ENCODE measurements at regions not wholly inside any gene's neighbourhood (a gene's known extent, or its start where the extent isn't known, plus 50 kb on each side); places are given as distances from the start of the nearest gene placed in this dataset.

DNA sequence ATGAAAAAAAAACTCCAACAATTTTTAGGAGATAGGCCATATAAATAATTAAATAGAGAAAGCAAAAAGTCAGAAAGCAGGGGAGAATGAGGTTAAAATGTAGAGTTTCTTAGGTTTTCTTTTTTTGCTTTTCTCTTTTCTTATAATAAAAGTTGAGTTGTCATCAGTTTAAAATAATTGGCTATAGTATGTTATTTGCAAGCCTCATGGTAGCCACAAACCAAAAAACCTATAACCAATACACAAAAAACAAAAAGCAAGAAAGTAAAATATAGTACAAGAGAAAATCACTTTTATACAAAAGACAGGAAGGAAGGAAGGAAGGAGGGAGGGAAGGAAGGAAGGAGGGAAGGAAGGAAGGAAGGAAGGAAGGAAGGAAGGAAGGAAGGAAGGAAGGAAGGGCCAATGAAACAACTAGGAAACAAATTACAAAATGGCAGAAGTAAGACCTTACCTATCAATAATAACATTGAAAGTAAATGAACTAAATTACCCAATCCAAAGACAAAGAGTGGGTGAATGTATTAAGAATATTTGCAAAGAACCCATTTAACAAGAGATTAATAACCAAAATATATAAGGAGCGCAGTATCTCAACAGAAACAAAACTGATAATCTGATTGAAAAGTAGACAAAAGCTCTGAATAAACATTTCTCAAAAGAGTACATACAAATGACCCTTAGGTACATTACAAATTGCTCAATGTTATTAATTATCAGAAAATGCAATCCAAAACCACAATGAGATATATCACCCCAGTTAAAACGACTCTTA is 541.3 kb upstream of the LRRTM4 start:
- Histone ChIP-seq H3K4me3 (ENCODE audit: low read length) (no peak overlapping the region), H2BK120ac (ENCODE audit: low read depth, low read length) (no peak overlapping the region), H3K4me2 (ENCODE audit: low read length) (no peak overlapping the region), H3K18ac (ENCODE audit: low read length) (no peak overlapping the region), H3K4ac (ENCODE audit: low read depth, low read length) (no peak overlapping the region), H2AK5ac (ENCODE audit: low read length) (no peak overlapping the region), H3K27me3 (ENCODE audit: insufficient read depth, low read length, poor library complexity) (no peaks in the 10 kb centered on the region), H3K79me2 (ENCODE audit: control insufficient read depth, insufficient read depth, low read length) (no peaks in the 10 kb centered on the region), H3K79me1 (ENCODE audit: low read length) (no peaks in the 10 kb centered on the region), H2BK5ac (ENCODE audit: low read length) (no peak overlapping the region), H3K56ac (ENCODE audit: low read length) (no peak overlapping the region), H3K27ac (ENCODE audit: low read depth, low read length) (no peak overlapping the region), H3K9ac (ENCODE audit: low read length) (no peak overlapping the region), H4K8ac (ENCODE audit: low read depth, low read length) (no peak overlapping the region), H4K5ac (ENCODE audit: low read length) (no peak overlapping the region), H3K36me3 (ENCODE audit: control insufficient read depth, insufficient read depth, low read length) (no peaks in the 10 kb centered on the region), H2BK15ac (replicated peaks; ENCODE audit: low read depth) (no peak overlapping the region), H3K4me1 (ENCODE audit: control insufficient read depth, low read depth, low read length) (peaks cover 2% of the 10 kb centered on the region), H3K23ac (ENCODE audit: low read length) (no peak overlapping the region)
- no peak for DNase-seq
- no CpG with 5 or more reads among the region's 2 CpGs for WGBS (ENCODE audit: extremely low coverage, insufficient coverage, low lambda C conversion rate)

DNA sequence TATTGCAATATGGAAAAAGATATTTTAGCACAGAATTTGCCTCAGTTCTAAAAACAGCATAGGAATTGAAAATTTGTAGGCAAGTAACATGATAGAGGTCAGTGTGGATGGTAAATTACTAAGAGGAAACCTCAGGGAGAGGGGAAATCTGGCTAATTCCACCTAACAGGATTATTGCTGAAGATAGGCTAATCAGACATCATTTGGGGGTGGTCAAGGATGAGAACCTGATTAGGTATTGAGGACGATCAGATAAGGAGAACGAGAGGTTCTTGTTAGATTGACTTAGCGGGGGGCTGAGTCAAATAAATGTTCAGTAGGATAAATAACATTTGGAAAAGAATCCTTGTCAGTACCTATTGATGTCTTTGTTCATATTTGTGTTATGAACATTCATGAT is 543.2 kb upstream of the LRRTM4 start:
- H3K4ac ChIP-seq (ENCODE audit: low read depth, low read length): no peak overlapping the region
- peak; percentile 81 for DNase-seq
- no peak overlapping the region for H3K4me3 ChIP-seq (ENCODE audit: low read length)
- H3K79me1 ChIP-seq (ENCODE audit: low read length): no peaks in the 10 kb centered on the region
- H4K5ac ChIP-seq (ENCODE audit: low read length): no peak overlapping the region
- no CpG with 5 or more reads among the region's 3 CpGs for WGBS (ENCODE audit: extremely low coverage, insufficient coverage, low lambda C conversion rate)
- H2BK5ac ChIP-seq (ENCODE audit: low read length): no peak overlapping the region
- no peaks in the 10 kb centered on the region for H3K27me3 ChIP-seq (ENCODE audit: insufficient read depth, low read length, poor library complexity)
- no peak overlapping the region for H3K27ac ChIP-seq (ENCODE audit: low read depth, low read length)
- no peak overlapping the region for H2AK5ac ChIP-seq (ENCODE audit: low read length)
- no peak overlapping the region for H4K8ac ChIP-seq (ENCODE audit: low read depth, low read length)
- H3K9ac ChIP-seq (ENCODE audit: low read length): no peak overlapping the region
- H2BK120ac ChIP-seq (ENCODE audit: low read depth, low read length): no peak overlapping the region
- no peak overlapping the region for H2BK15ac ChIP-seq (replicated peaks; ENCODE audit: low read depth)
- H3K18ac ChIP-seq (ENCODE audit: low read length): no peak overlapping the region
- no peak overlapping the region for H3K56ac ChIP-seq (ENCODE audit: low read length)
- peaks cover 2% of the 10 kb centered on the region for H3K4me1 ChIP-seq (ENCODE audit: control insufficient read depth, low read depth, low read length)
- H3K79me2 ChIP-seq (ENCODE audit: control insufficient read depth, insufficient read depth, low read length): no peaks in the 10 kb centered on the region
- H3K4me2 ChIP-seq (ENCODE audit: low read length): no peak overlapping the region
- H3K23ac ChIP-seq (ENCODE audit: low read length): no peak overlapping the region
- H3K36me3 ChIP-seq (ENCODE audit: control insufficient read depth, insufficient read depth, low read length): no peaks in the 10 kb centered on the region

DNA sequence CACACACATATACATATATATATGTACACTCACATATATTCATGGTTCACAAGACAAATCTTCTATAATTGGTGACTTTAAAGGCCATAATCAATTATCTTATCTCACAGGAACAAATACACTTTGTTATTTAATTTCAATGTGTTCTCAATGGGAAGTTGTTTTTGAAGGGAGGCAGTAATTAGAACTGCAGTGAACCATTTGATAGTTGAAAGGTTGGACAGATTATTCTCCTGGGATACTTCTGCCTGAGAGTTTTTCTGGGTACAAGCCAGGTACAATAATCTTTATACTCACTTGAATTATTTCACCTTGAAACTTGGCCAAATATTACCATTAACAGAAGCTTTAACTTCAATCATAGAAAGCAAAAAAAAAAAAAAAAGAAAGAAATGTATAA is 546.6 kb upstream of the LRRTM4 start:
- Histone ChIP-seq H3K4ac (ENCODE audit: low read depth, low read length) (no peak overlapping the region), H3K18ac (ENCODE audit: low read length) (no peak overlapping the region), H4K5ac (ENCODE audit: low read length) (no peak overlapping the region), H3K4me1 (ENCODE audit: control insufficient read depth, low read depth, low read length) (no peaks in the 10 kb centered on the region), H2BK15ac (replicated peaks; ENCODE audit: low read depth) (no peak overlapping the region), H3K27me3 (ENCODE audit: insufficient read depth, low read length, poor library complexity) (no peaks in the 10 kb centered on the region), H3K79me2 (ENCODE audit: control insufficient read depth, insufficient read depth, low read length) (no peaks in the 10 kb centered on the region), H3K9ac (ENCODE audit: low read length) (no peak overlapping the region), H3K4me2 (ENCODE audit: low read length) (no peak overlapping the region), H2AK5ac (ENCODE audit: low read length) (no peak overlapping the region), H3K23ac (ENCODE audit: low read length) (no peak overlapping the region), H3K79me1 (ENCODE audit: low read length) (no peaks in the 10 kb centered on the region), H3K4me3 (ENCODE audit: low read length) (no peak overlapping the region), H3K27ac (ENCODE audit: low read depth, low read length) (no peak overlapping the region), H2BK5ac (ENCODE audit: low read length) (no peak overlapping the region), H2BK120ac (ENCODE audit: low read depth, low read length) (no peak overlapping the region), H3K36me3 (ENCODE audit: control insufficient read depth, insufficient read depth, low read length) (no peaks in the 10 kb centered on the region), H4K8ac (ENCODE audit: low read depth, low read length) (no peak overlapping the region), H3K56ac (ENCODE audit: low read length) (no peak overlapping the region)
- DNase-seq: no peak

DNA sequence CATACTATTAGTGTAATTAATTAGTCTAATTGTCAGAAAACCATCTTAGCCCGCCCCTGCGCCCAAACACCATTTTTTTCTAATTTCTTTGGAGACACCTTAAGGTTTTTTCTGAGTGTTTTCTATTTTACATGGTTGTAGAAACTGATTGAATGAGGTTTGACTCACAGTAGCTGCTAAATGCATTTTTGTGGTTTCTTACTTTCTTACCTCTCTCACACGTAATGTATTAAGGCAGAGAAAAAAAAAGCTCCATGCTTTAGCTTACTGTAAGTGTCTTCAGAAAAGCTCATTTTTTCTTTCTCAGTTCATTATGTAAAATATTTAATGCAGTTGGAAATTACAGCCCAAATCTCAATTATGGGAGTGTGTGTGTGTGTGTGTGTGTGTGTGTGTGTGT is 548.5 kb upstream of the LRRTM4 start:
- no peak overlapping the region for H3K23ac ChIP-seq (ENCODE audit: low read length)
- no peaks in the 10 kb centered on the region for H3K4me1 ChIP-seq (ENCODE audit: control insufficient read depth, low read depth, low read length)
- H3K18ac ChIP-seq (ENCODE audit: low read length): no peak overlapping the region
- no peak overlapping the region for H3K4ac ChIP-seq (ENCODE audit: low read depth, low read length)
- no peak overlapping the region for H4K5ac ChIP-seq (ENCODE audit: low read length)
- H3K27me3 ChIP-seq (ENCODE audit: insufficient read depth, low read length, poor library complexity): no peaks in the 10 kb centered on the region
- no CpG with 5 or more reads among the region's 3 CpGs for whole genome bisulfite sequencing (ENCODE audit: extremely low coverage, insufficient coverage, low lambda C conversion rate)
- H3K79me1 ChIP-seq (ENCODE audit: low read length): no peaks in the 10 kb centered on the region
- no peak overlapping the region for H3K9ac ChIP-seq (ENCODE audit: low read length)
- no peak overlapping the region for H3K4me3 ChIP-seq (ENCODE audit: low read length)
- H3K79me2 ChIP-seq (ENCODE audit: control insufficient read depth, insufficient read depth, low read length): no peaks in the 10 kb centered on the region
- H2BK120ac ChIP-seq (ENCODE audit: low read depth, low read length): no peak overlapping the region
- H3K36me3 ChIP-seq (ENCODE audit: control insufficient read depth, insufficient read depth, low read length): no peaks in the 10 kb centered on the region
- no peak overlapping the region for H2BK5ac ChIP-seq (ENCODE audit: low read length)
- H2BK15ac ChIP-seq (replicated peaks; ENCODE audit: low read depth): no peak overlapping the region
- no peak overlapping the region for H2AK5ac ChIP-seq (ENCODE audit: low read length)
- no peak overlapping the region for H4K8ac ChIP-seq (ENCODE audit: low read depth, low read length)
- no peak overlapping the region for H3K56ac ChIP-seq (ENCODE audit: low read length)
- H3K4me2 ChIP-seq (ENCODE audit: low read length): no peak overlapping the region
- no peak for DNase-seq
- H3K27ac ChIP-seq (ENCODE audit: low read depth, low read length): no peak overlapping the region

DNA sequence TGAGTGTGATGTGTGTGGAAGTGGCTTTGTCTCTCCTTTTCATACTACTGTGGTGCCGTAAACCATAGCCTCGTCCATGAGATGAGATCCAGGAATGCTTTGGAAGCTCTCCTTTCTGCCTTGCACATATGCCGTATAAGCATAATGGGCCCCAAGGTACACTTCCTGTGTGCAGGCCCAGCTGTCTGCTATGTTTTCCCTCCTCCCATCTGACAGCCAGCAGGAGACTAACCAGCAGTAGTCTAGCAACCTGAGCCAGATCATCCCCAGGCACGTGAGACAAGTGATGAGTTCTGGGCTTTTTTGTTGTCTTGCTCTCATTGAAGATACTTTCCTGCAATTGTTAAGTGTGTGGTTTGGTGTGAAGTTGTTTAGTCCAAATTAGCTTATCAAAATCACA is 555.5 kb upstream of the LRRTM4 start:
- no CpG with 5 or more reads among the region's 4 CpGs for WGBS (ENCODE audit: extremely low coverage, insufficient coverage, low lambda C conversion rate)
- Histone ChIP-seq H3K4me1 (ENCODE audit: control insufficient read depth, low read depth, low read length) (no peaks in the 10 kb centered on the region), H4K8ac (ENCODE audit: low read depth, low read length) (no peak overlapping the region), H3K56ac (ENCODE audit: low read length) (no peak overlapping the region), H3K27ac (ENCODE audit: low read depth, low read length) (no peak overlapping the region), H3K4me2 (ENCODE audit: low read length) (no peak overlapping the region), H3K9ac (ENCODE audit: low read length) (no peak overlapping the region), H4K5ac (ENCODE audit: low read length) (no peak overlapping the region), H3K4me3 (ENCODE audit: low read length) (no peak overlapping the region), H2BK120ac (ENCODE audit: low read depth, low read length) (no peak overlapping the region), H3K79me1 (ENCODE audit: low read length) (no peaks in the 10 kb centered on the region), H3K23ac (ENCODE audit: low read length) (no peak overlapping the region), H3K18ac (ENCODE audit: low read length) (no peak overlapping the region), H2BK5ac (ENCODE audit: low read length) (no peak overlapping the region), H3K36me3 (ENCODE audit: control insufficient read depth, insufficient read depth, low read length) (no peaks in the 10 kb centered on the region), H3K4ac (ENCODE audit: low read depth, low read length) (no peak overlapping the region), H3K79me2 (ENCODE audit: control insufficient read depth, insufficient read depth, low read length) (no peaks in the 10 kb centered on the region), H2AK5ac (ENCODE audit: low read length) (no peak overlapping the region), H3K27me3 (ENCODE audit: insufficient read depth, low read length, poor library complexity) (no peaks in the 10 kb centered on the region), H2BK15ac (replicated peaks; ENCODE audit: low read depth) (no peak overlapping the region)
- DNase-seq: peak; percentile 42

DNA sequence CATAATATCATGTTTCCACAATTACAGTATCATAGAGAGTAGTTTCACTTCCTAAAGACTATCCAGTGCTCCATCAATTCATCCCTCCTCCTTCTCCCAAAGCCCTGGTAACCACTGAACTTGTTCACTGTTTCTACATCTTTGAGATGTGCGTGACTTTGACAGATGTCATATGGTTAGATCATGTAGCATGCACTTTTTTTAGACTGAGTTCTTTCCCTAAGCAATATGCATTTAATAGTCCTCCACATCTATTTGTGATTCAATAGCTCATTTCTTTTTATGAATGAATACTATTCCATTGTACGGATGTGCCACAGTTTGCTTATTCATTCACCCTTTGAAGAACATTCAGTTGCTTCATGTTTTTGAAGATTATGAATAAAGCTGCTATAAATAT is 560.4 kb upstream of the LRRTM4 start:
- Histone ChIP-seq H3K36me3 (ENCODE audit: control insufficient read depth, insufficient read depth, low read length) (no peaks in the 10 kb centered on the region), H3K79me1 (ENCODE audit: low read length) (no peaks in the 10 kb centered on the region), H4K8ac (ENCODE audit: low read depth, low read length) (no peak overlapping the region), H4K5ac (ENCODE audit: low read length) (no peak overlapping the region), H2BK120ac (ENCODE audit: low read depth, low read length) (no peak overlapping the region), H3K27ac (ENCODE audit: low read depth, low read length) (no peak overlapping the region), H3K4ac (ENCODE audit: low read depth, low read length) (no peak overlapping the region), H3K23ac (ENCODE audit: low read length) (no peak overlapping the region), H3K4me1 (ENCODE audit: control insufficient read depth, low read depth, low read length) (no peaks in the 10 kb centered on the region), H3K9ac (ENCODE audit: low read length) (no peak overlapping the region), H3K4me3 (ENCODE audit: low read length) (no peak overlapping the region), H3K4me2 (ENCODE audit: low read length) (no peak overlapping the region), H2BK15ac (replicated peaks; ENCODE audit: low read depth) (no peak overlapping the region), H3K79me2 (ENCODE audit: control insufficient read depth, insufficient read depth, low read length) (no peaks in the 10 kb centered on the region), H2AK5ac (ENCODE audit: low read length) (no peak overlapping the region), H3K27me3 (ENCODE audit: insufficient read depth, low read length, poor library complexity) (no peaks in the 10 kb centered on the region), H3K18ac (ENCODE audit: low read length) (no peak overlapping the region), H2BK5ac (ENCODE audit: low read length) (no peak overlapping the region), H3K56ac (ENCODE audit: low read length) (no peak overlapping the region)
- WGBS (ENCODE audit: extremely low coverage, insufficient coverage, low lambda C conversion rate): no CpG with 5 or more reads among the region's 2 CpGs
- DNase-seq: no peak
